Inferior parietal cortex (tissue), 1 donor: ENCODE measurements at regions not wholly inside any gene's neighbourhood (a gene's known extent, or its start where the extent isn't known, plus 50 kb on each side); places are given as distances from the start of the nearest gene placed in this dataset.

Source experiments
- DNase-seq: peaks from one replicate; pipeline ENCODE4 v3.0.0-alpha.2; 2016; ENCODE audit errors: extremely low spot score

GRCh38 chr15:94056314-94056713, 175.0 kb upstream of the MCTP2 start:
- no peak for DNase-seq

GRCh38 chr15:94053626-94054025, 177.7 kb upstream of the MCTP2 start:
- no peak for DNase-seq

GRCh38 chr15:94052711-94053110, 178.7 kb upstream of the MCTP2 start:
- DNase-seq: no peak

- DNase-seq: no peak
Observed at GRCh38 chr15:94047566-94047965, 183.8 kb upstream of the MCTP2 start.

- no peak for DNase-seq
Observed at GRCh38 chr15:94042180-94042928, 189.0 kb upstream of the MCTP2 start.

- DNase-seq: no peak
Observed at GRCh38 chr15:94041746-94042145, 189.6 kb upstream of the MCTP2 start.

GRCh38 chr15:94040541-94041248, 190.7 kb upstream of the MCTP2 start:
- DNase-seq: no peak

GRCh38 chr15:94036156-94036555, 195.2 kb upstream of the MCTP2 start:
- DNase-seq: no peak

GRCh38 chr15:94033683-94034020, 197.7 kb upstream of the MCTP2 start:
- no peak for DNase-seq

GRCh38 chr15:94033014-94033682, 198.2 kb upstream of the MCTP2 start:
- DNase-seq: no peak

- DNase-seq: no peak
Observed at GRCh38 chr15:94032571-94032970, 198.8 kb upstream of the MCTP2 start.

- DNase-seq: no peak
Observed at GRCh38 chr15:94031072-94031471, 200.3 kb upstream of the MCTP2 start.

- DNase-seq: no peak
Observed at GRCh38 chr15:94029495-94029894, 201.9 kb upstream of the MCTP2 start.

- DNase-seq: no peak
Observed at GRCh38 chr15:94028809-94029208, 202.6 kb upstream of the MCTP2 start.

GRCh38 chr15:94028121-94028520, 203.2 kb upstream of the MCTP2 start:
- no peak for DNase-seq

GRCh38 chr15:94027581-94027980, 203.8 kb upstream of the MCTP2 start:
- DNase-seq: no peak

- DNase-seq: no peak
Observed at GRCh38 chr15:94026458-94027304, 204.7 kb upstream of the MCTP2 start.

- no peak for DNase-seq
Observed at GRCh38 chr15:94023531-94023930, 207.8 kb upstream of the MCTP2 start.

- DNase-seq: no peak
Observed at GRCh38 chr15:94021621-94022320, 209.6 kb upstream of the MCTP2 start.

- DNase-seq: no peak
Observed at GRCh38 chr15:94019062-94019461, 212.3 kb upstream of the MCTP2 start.

- DNase-seq: no peak
Observed at GRCh38 chr15:94015324-94015723, 216.0 kb upstream of the MCTP2 start.
